ENCODE measurements at regions not wholly inside any gene's neighbourhood (a gene's known extent, or its start where the extent isn't known, plus 50 kb on each side); places are given as distances from the start of the nearest gene placed in this dataset.

GRCh38 chr10:85265121-85265520 is 936.7 kb downstream of the CCSER2 start:
- TF ChIP-seq CTCF (IDR thresholded peaks at IDR 0.05; ENCODE audit: insufficient read depth, low read depth, low read length) (no peak), EZH2 (IDR thresholded peaks at IDR 0.05; ENCODE audit: insufficient read depth, low read length) (no peak)
